ENCODE measurements at regions not wholly inside any gene's neighbourhood (a gene's known extent, or its start where the extent isn't known, plus 50 kb on each side); places are given as distances from the start of the nearest gene placed in this dataset.

DNA sequence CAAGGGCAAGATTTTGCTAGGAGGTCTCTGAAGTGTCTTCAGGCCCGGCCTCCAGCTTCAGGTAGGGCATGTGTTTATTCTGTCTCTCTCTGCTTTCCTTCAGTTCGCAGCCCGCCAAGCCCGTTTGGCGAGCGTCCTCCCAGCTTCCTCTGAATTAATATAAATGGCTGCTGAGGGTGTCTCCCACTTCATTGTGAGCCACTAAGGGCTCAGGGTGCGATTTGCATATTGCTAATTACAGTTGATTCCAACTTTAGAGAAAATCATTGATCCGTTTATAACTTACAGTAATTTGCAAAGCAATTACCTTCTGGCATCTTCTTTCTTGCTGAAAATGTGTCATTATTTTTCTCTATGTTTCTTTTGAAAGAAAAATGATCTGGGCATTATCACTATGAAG, 128.3 kb upstream of the SORCS3 start:
- ChIA-PET POLR2A (ENCODE audit: unreplicated experiment) (no interaction called here), CTCF (no interaction called here)
- intact Hi-C loops (cut with micrococcal nuclease; ENCODE audit: unreplicated experiment) = no loop called here
- DNase-seq = no peak
- no TSS peak for BruUV-seq (replicated peaks)
- Histone ChIP-seq H3K27me3 (ENCODE audit: insufficient read depth, low read depth) (peaks cover 11% of the 10 kb centered on the region), H3K36me3 (ENCODE audit: low read depth) (no peaks in the 10 kb centered on the region), H3K79me2 (ENCODE audit: low read depth) (no peaks in the 10 kb centered on the region), H3K27ac (no peak overlapping the region), H3K9me3 (ENCODE audit: insufficient read depth, low read depth) (no peaks in the 10 kb centered on the region), H3K9me2 (ENCODE audit: insufficient read depth) (no peaks in the 10 kb centered on the region), H3F3A (ENCODE audit: insufficient read depth, low read depth) (no peaks in the 10 kb centered on the region), H3K4me3 (no peak overlapping the region), H4K20me1 (ENCODE audit: insufficient read depth) (no peaks in the 10 kb centered on the region), H3K4me1 (replicated peaks; ENCODE audit: insufficient read depth) (no peaks in the 10 kb centered on the region), H2AFZ (no peak overlapping the region), H3K4me2 (no peak overlapping the region)
- TF ChIP-seq EZH2 (IDR thresholded peaks at IDR 0.05; ENCODE audit: low read depth) (no peak), CTCF (conservative IDR thresholded peaks at IDR 0.05) (no peak)

DNA sequence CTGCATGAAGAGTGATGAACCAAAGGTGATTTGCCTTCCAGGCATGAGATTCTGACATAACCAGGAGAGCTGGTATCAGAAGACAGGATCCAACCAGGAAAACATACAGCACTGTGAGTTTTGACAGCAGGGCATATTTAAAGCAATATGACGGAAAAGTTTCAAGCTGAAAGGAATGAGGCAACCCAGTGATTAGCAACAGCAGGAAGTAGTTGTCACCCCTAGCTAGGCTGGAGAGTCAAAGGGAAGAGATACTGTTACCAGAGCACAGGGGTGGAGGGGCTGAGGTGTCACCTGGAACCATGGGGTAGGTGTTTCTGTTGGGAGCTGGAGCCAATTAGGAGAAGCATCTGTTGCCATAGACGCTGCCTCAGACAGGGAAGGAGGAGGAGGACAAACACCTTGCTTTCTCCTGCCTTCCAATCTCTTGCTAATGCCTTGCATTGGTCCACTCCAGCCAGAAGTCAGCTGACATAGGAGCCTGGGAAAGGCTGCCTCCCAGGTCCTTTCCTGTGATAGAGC, 125.4 kb upstream of the SORCS3 start:
- H3K4me1 ChIP-seq (replicated peaks; ENCODE audit: insufficient read depth) = no peaks in the 10 kb centered on the region
- TF ChIP-seq EZH2 (IDR thresholded peaks at IDR 0.05; ENCODE audit: low read depth) = no peak
- no peak for TF ChIP-seq CTCF (conservative IDR thresholded peaks at IDR 0.05)
- POLR2A ChIA-PET (ENCODE audit: unreplicated experiment) = no interaction called here
- H3K36me3 ChIP-seq (ENCODE audit: low read depth) = no peaks in the 10 kb centered on the region
- intact Hi-C loops (cut with micrococcal nuclease; ENCODE audit: unreplicated experiment) = no loop called here
- DNase-seq = no peak
- H3K4me3 ChIP-seq = no peak overlapping the region
- no peaks in the 10 kb centered on the region for H3K9me2 ChIP-seq (ENCODE audit: insufficient read depth)
- H4K20me1 ChIP-seq (ENCODE audit: insufficient read depth) = no peaks in the 10 kb centered on the region
- no peak overlapping the region for H2AFZ ChIP-seq
- CTCF ChIA-PET = interaction anchor here (0.5 kb wide), 1 partner anchor 1320 kb away, joined by 5 read pairs; no protein-coding TSS in a partner anchor
- no peak overlapping the region for H3K27ac ChIP-seq
- H3K27me3 ChIP-seq (ENCODE audit: insufficient read depth, low read depth) = peaks cover 7% of the 10 kb centered on the region; the same call in 1 of the 2 replicates
- H3K4me2 ChIP-seq = no peak overlapping the region
- no peaks in the 10 kb centered on the region for H3K79me2 ChIP-seq (ENCODE audit: low read depth)
- BruUV-seq (replicated peaks) = no TSS peak
- H3F3A ChIP-seq (ENCODE audit: insufficient read depth, low read depth) = no peaks in the 10 kb centered on the region
- H3K9me3 ChIP-seq (ENCODE audit: insufficient read depth, low read depth) = no peaks in the 10 kb centered on the region

DNA sequence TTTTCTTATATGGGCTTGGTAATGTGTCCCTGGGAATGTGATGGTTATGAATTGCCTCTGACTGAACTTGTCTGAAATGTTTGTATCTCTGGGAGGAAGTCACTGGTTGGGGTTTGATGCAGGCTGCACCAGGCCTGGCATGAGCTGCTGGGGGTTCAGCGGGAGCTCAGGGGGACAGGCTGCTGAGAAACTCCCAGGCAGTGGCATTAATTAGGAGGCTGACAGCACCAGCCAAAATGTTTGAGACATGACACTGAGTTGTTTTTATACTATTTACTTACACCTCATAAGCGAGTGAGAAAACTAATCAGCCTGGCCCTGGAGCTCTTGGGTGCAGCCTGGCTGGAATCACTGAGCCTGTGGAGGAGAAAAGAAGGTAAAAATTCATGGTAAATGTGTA, 124.1 kb upstream of the SORCS3 start:
- Histone ChIP-seq H3K9me3 (ENCODE audit: insufficient read depth, low read depth) (no peaks in the 10 kb centered on the region), H3K9me2 (ENCODE audit: insufficient read depth) (no peaks in the 10 kb centered on the region), H3K79me2 (ENCODE audit: low read depth) (no peaks in the 10 kb centered on the region), H3K27ac (no peak overlapping the region), H3F3A (ENCODE audit: insufficient read depth, low read depth) (no peaks in the 10 kb centered on the region), H3K36me3 (ENCODE audit: low read depth) (no peaks in the 10 kb centered on the region), H3K4me3 (no peak overlapping the region), H4K20me1 (ENCODE audit: insufficient read depth) (no peaks in the 10 kb centered on the region), H3K4me2 (no peak overlapping the region), H2AFZ (no peak overlapping the region), H3K27me3 (ENCODE audit: insufficient read depth, low read depth) (peaks cover 7% of the 10 kb centered on the region; the same call in 1 of the 2 replicates), H3K4me1 (replicated peaks; ENCODE audit: insufficient read depth) (no peaks in the 10 kb centered on the region)
- no peak for DNase-seq
- intact Hi-C loops (cut with micrococcal nuclease; ENCODE audit: unreplicated experiment) = no loop called here
- BruUV-seq (replicated peaks) = no TSS peak
- CTCF ChIA-PET = no interaction called here
- TF ChIP-seq CTCF (conservative IDR thresholded peaks at IDR 0.05) (no peak), EZH2 (IDR thresholded peaks at IDR 0.05; ENCODE audit: low read depth) (no peak)
- POLR2A ChIA-PET (ENCODE audit: unreplicated experiment) = no interaction called here

Data from PC-9 (cell line).